ACHN (cell line): ENCODE measurements at regions not wholly inside any gene's neighbourhood (a gene's known extent, or its start where the extent isn't known, plus 50 kb on each side); places are given as distances from the start of the nearest gene placed in this dataset.
"Not testable (repeated sequence)": the region's sequence is repeated elsewhere in the genome, so short reads cannot be mapped to it uniquely, and the experiment has no call there.

Experiments
- DNase-seq: peaks from one replicate; pipeline ENCODE4 v3.0.0-alpha.2; 2015
- in situ Hi-C: cut with HindIII; loops from 2 replicates; pipeline ENCODE4 v1.10.0; 2017; ENCODE audit warnings: low sequenced_read_pairs, low pct_ligation_motif_present, low pct_unique_long_range_greater_than_20kb

- no peak for DNase-seq
- in situ Hi-C loops, result no loop called here
Measured at GRCh38 chr3:177370246-177370822, 173.1 kb upstream of the TBL1XR1 start.

DNA sequence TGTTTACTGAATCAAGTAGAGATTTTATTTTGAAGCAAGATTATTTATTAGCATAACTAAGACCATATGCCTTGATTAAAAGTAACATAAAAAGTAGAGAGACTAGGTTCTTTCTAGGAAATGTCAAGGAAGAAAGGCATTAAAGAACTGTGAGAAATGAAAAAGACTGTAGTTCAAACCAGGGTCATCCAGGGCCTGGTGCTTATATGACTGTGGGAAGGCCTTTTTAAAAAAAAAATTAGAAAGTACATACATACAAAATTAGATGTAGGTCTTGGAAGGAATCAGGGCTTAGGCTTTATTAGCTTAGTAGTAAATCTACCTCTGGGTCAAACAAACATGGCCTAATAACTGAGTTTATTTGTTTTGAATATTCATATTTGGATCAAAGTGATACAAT lies 173.9 kb upstream of the TBL1XR1 start:
- DNase-seq, result no peak
- in situ Hi-C loops, result no loop called here

DNA sequence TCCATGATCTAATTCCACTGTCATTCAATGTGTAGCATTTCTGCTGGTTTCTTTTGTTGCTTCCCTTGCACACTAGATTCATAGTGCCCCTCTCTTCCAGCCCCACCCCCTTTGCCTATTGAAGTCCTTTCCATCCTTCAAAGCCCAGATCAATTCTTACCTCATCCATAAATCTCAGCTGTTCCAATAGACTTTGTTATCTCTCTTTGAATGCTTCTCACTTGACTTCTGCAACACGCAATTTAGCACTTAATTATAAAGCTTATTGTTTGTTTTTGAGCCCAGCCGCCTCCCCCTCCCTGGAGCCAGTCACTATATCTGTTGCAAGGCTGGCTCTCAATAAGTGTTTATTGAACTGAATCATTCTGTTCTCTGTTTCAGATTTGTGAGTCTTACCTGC lies 174.6 kb upstream of the TBL1XR1 start:
- no peak for DNase-seq
- in situ Hi-C loops, result no loop called here

- in situ Hi-C loops, result no loop called here
- DNase-seq, result no peak
Measured at GRCh38 chr3:177374323-177374722, 177.0 kb upstream of the TBL1XR1 start.

GRCh38 chr3:177375316-177375715 lies 178.0 kb upstream of the TBL1XR1 start:
- in situ Hi-C loops, result no loop called here
- DNase-seq, result no peak

GRCh38 chr3:177377166-177377565 lies 179.9 kb upstream of the TBL1XR1 start:
- in situ Hi-C loops, result no loop called here

DNA sequence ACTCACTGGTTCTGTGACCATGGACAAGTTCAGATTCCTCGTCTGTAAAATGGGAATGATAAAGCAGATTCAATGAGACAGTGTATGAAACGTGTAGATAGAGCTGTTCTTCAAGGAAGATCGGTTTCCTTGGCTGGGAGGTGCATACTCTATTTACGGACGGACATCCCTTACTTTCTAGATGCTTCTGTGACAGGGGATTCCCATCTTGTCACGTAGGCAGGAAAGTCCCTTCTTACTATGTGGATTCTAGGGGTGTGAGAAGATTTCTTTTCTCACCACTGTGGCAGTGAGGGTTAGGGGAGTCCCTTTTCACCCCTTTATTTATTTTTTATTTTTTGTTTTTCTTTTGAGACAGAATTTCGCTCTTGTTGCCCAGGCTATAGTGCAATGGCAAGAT lies 180.9 kb upstream of the TBL1XR1 start:
- no peak for DNase-seq

More at GRCh38 chr3:177377166-177377565, 179.9 kb upstream of the TBL1XR1 start:
- no peak for DNase-seq

GRCh38 chr3:177379045-177379444 lies 181.8 kb upstream of the TBL1XR1 start:
- DNase-seq, result no peak
- in situ Hi-C loops, result no loop called here

More for the DNA sequence above, 180.9 kb upstream of the TBL1XR1 start:
- in situ Hi-C loops, result no loop called here

- in situ Hi-C loops, result no loop called here
- DNase-seq, result no peak
Measured at GRCh38 chr3:177381070-177381469, 183.8 kb upstream of the TBL1XR1 start.

- no peak for DNase-seq
- in situ Hi-C loops, result no loop called here
Measured at GRCh38 chr3:177382944-177383343, 185.7 kb upstream of the TBL1XR1 start.

DNA sequence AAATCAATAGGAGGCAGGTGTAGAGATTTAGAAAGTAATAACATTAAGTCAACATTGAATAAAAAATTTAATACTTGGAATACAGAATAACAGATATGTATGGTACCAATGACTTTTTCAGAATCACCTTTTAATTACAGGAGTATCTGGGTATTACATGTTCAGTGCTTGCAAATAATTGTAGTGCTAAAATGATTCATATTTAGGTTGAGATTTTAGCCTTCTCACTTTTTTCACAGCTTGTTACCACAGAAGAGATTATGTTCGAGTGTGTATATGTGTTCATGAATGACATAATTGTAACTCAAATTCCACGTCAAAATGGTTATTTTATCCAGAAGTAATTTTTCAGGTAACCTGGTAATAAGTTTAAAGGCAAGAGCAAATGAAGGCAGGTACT lies 187.9 kb upstream of the TBL1XR1 start:
- DNase-seq, result no peak
- in situ Hi-C loops, result no loop called here

DNA sequence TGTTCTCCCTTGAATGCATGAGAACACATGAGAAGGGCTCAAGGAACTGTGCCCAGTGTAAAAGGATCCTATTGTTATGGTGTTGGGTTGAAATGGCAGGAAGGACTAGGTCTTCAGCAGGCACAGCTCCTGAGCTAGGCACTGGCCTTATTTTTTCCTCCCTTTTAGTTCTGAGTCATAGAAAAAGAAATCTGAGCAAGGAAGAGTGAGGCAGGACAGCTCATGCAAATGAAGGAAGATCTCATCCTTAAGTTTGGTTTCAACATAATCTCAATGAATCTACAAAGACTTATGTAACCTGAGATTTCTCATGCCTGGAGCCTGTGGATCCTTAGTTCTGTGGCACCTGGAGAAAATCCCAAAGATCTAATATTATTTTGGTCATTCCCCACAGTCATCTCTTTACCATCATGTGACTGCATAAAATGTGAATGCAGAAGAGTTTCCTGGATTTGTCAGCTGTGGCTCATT lies 188.6 kb upstream of the TBL1XR1 start:
- no peak for DNase-seq
- in situ Hi-C loops, result no loop called here

- in situ Hi-C loops, result no loop called here
- no peak for DNase-seq
Measured at GRCh38 chr3:177388209-177388608, 190.9 kb upstream of the TBL1XR1 start.

DNA sequence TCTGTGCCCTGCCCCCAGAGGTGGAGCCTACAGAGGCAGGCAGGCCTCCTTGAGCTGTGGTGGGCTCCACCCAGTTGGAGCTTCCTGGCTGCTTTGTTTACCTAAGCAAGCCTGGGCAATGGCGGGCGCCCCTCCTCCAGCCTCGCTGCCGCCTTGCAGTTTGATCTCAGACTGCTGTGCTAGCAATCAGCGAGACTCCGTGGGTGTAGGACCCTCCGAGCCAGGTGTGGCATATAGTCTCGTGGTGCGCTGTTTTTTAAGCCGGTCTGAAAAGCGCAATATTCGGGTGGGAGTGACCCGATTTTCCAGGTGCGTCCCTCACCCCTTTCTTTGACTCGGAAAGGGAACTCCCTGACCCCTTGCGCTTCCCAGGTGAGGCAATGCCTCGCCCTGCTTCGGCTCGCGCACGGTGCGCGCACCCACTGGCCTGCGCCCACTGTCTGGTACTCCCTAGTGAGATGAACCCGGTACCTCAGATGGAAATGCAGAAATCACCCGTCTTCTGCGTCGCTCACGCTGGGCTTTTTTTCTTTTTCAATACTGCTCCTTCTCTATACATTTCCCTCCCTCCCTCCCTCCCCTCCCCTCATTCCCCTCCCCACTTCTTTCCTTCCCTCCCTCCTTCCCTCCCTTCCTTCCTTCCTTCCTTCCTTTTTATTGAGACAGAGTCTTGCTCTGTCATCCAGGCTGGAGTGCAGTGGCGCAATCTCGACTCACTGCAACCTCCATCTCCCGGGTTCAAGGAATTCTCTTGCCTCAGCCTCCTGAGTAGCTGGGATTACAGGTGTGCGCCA lies 197.1 kb upstream of the TBL1XR1 start:
- DNase-seq, in situ Hi-C loops: not testable (repeated sequence)

DNA sequence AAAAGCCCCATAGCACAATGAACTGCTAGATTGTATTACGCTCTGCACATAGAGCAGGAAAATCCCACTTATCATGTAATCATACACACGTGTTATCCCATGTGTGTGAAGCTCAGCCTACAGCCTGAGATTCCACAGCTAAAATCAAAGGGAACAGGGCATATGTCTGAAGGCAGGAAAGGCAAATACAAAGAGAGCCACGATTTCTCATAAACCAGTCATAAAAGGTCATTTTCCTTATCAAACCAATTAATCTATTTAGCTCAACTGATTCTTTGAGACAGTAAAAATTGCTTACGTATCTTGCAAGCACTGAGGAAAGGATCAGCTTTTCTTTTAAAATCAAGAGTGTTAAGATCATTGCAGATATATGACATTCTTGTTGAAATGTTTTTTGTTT lies 199.5 kb upstream of the TBL1XR1 start:
- no peak for DNase-seq
- in situ Hi-C loops, result no loop called here

- no peak for DNase-seq
- in situ Hi-C loops, result no loop called here
Measured at GRCh38 chr3:177401375-177401774, 204.1 kb upstream of the TBL1XR1 start.

- DNase-seq, result no peak
- in situ Hi-C loops, result no loop called here
Measured at GRCh38 chr3:177402533-177402932, 205.3 kb upstream of the TBL1XR1 start.

GRCh38 chr3:177405191-177405672 lies 207.9 kb upstream of the TBL1XR1 start:
- in situ Hi-C loops, result no loop called here

GRCh38 chr3:177410730-177411129 lies 213.4 kb upstream of the TBL1XR1 start:
- DNase-seq, result no peak
- in situ Hi-C loops, result no loop called here

More at GRCh38 chr3:177405191-177405672, 207.9 kb upstream of the TBL1XR1 start:
- no peak for DNase-seq

- in situ Hi-C loops, result no loop called here
- no peak for DNase-seq
Measured at GRCh38 chr3:177411201-177411600, 213.9 kb upstream of the TBL1XR1 start.
